HepG2 (cell line): ENCODE measurements at regions not wholly inside any gene's neighbourhood (a gene's known extent, or its start where the extent isn't known, plus 50 kb on each side); places are given as distances from the start of the nearest gene placed in this dataset.

Source experiments
- ATAC-seq: fragments of 200-7000 bp; cut with Tn5 transposase; 3 replicates; pipeline ENCODE4 v1.9.1; 2020; ENCODE audit warnings: mild to moderate bottlenecking, moderate library complexity
- BruUV-seq: library from RNA; stranded (reverse); fragments of 400-500 nt; replicated peaks from 2 replicates; lab custom pipeline; 2021; lab: Mats Ljungman, UMichigan
- CTCF ChIA-PET: fragments of 300-600 bp; formaldehyde crosslinking; extraction: SDS; loops from one replicate; lab custom pipeline; 2021; ENCODE audit warnings: low total read pairs, inconsistent platforms, low intra/inter-chr PET ratio; lab: Yijun Ruan, JAX
- POLR2A ChIA-PET: fragments of 350-600 bp; sonication (Branson Sonifier 250); formaldehyde crosslinking; loops from one replicate; lab custom pipeline; 2020; ENCODE audit warnings: antibody characterized with exemption, inconsistent platforms; lab: Yijun Ruan, JAX
- DNase-seq: peaks from one replicate; pipeline ENCODE4 v3.0.0-alpha.2; 2015; ENCODE audit warnings: low spot score
- FAIRE-seq: peaks from 3 replicates; lab custom pipeline; 2011; peaks lifted over from hg19 to GRCh38; lab: Jason Lieb, UNC
- H2AFZ ChIP-seq: one replicate; pipeline ENCODE4 v1.6.1; 2011; ENCODE audit warnings: low read length, inconsistent platforms
- H3K27ac ChIP-seq: fragments of 300-600 bp; 3 replicates; pipeline ENCODE4 v1.8.0; 2011; ENCODE audit warnings: mixed run types, mild to moderate bottlenecking, mixed read lengths, low read length, inconsistent platforms; ENCODE audit not compliant: insufficient read depth; ENCODE audit errors: extremely low read length
- H3K27me3 ChIP-seq, 2 experiments: fragments of 200-600 bp in 1 of 2; 2 replicates in 1 of 2; 3 replicates in 1 of 2; pipeline versions ENCODE4 v1.6.0 to v1.8.0; 2011; ENCODE audit warnings: low read length in 2 of 2, mild to moderate bottlenecking in 2 of 2, moderate library complexity in 2 of 2, inconsistent platforms in 1 of 2; ENCODE audit not compliant: insufficient read depth in 2 of 2, control insufficient read depth in 1 of 2
- H3K36me3 ChIP-seq, 2 experiments: fragments of 200-600 bp in 1 of 2; replicated peaks in 1 of 2; 2 replicates in 1 of 2; 3 replicates in 1 of 2; pipeline versions ENCODE4 v1.5.1 to v1.8.0; 2011; ENCODE audit warnings: low read length in 2 of 2, inconsistent platforms in 1 of 2; ENCODE audit not compliant: insufficient read depth in 2 of 2, control insufficient read depth in 1 of 2
- H3K4me1 ChIP-seq: 2 replicates; pipeline ENCODE4 v1.5.1; 2012; ENCODE audit warnings: low read length, inconsistent platforms; ENCODE audit not compliant: insufficient read depth
- H3K4me2 ChIP-seq: 2 replicates; pipeline ENCODE4 v1.6.0; 2011; ENCODE audit warnings: low read depth, low read length, inconsistent platforms
- H3K4me3 ChIP-seq, 3 experiments: fragments of 200-600 bp in 1 of 3; sonication (generic), shearing (Covaris generic) in 1 of 3; replicated peaks in 1 of 3; 2 replicates each; pipeline ENCODE4 v1.5.1; 2011 to 2016; ENCODE audit warnings: low read length in 3 of 3, inconsistent platforms in 2 of 3, low read depth in 2 of 3, mild to moderate bottlenecking in 2 of 3, control low read depth in 1 of 3, mixed read lengths in 1 of 3; ENCODE audit not compliant: insufficient read depth in 1 of 3
- H3K79me2 ChIP-seq: one replicate; pipeline ENCODE4 v1.6.1; 2011; ENCODE audit warnings: low read length, inconsistent platforms; ENCODE audit not compliant: insufficient read depth
- H3K9ac ChIP-seq: 2 replicates; pipeline ENCODE4 v1.6.0; 2011; ENCODE audit warnings: mild to moderate bottlenecking, low read depth, low read length, inconsistent platforms; ENCODE audit not compliant: insufficient read depth
- H3K9me3 ChIP-seq: 2 replicates; pipeline ENCODE4 v1.5.1; 2012; ENCODE audit warnings: mild to moderate bottlenecking, low read length
- H4K20me1 ChIP-seq: 2 replicates; pipeline ENCODE4 v1.6.0; 2011; ENCODE audit warnings: inconsistent platforms, mild to moderate bottlenecking, low read length, moderate library complexity; ENCODE audit not compliant: insufficient read depth
- ATF3 ChIP-seq: sonication (generic); formaldehyde crosslinking; IDR thresholded peaks from 2 replicates; pipeline ENCODE4 v1.4.0; 2020; ENCODE audit warnings: missing genetic modification reagents
- MZF1 ChIP-seq: sonication (generic); formaldehyde crosslinking; IDR thresholded peaks from 2 replicates; pipeline ENCODE4 v1.8.1; 2023; ENCODE audit warnings: mild to moderate bottlenecking, missing genetic modification reagents, borderline replicate concordance
- SNAPC5 ChIP-seq: sonication (generic); formaldehyde crosslinking; IDR thresholded peaks from 2 replicates; pipeline ENCODE4 v1.8.1; 2023; ENCODE audit warnings: mild to moderate bottlenecking, missing genetic modification reagents, borderline replicate concordance
- WIZ ChIP-seq: sonication (generic); formaldehyde crosslinking; IDR thresholded peaks from 2 replicates; pipeline ENCODE4 v1.5.1; 2020; ENCODE audit warnings: mild to moderate bottlenecking, missing genetic modification reagents
- ZC3H4 ChIP-seq: sonication (generic); formaldehyde crosslinking; IDR thresholded peaks from 2 replicates; pipeline ENCODE4 v1.4.0; 2020; ENCODE audit warnings: missing genetic modification reagents, borderline replicate concordance
- ZNF160 ChIP-seq: sonication (generic); formaldehyde crosslinking; IDR thresholded peaks from 2 replicates; pipeline ENCODE4 v1.8.0; 2022; ENCODE audit warnings: mild to moderate bottlenecking, inconsistent platforms, missing genetic modification reagents
- ZNF232 ChIP-seq: sonication (generic); formaldehyde crosslinking; IDR thresholded peaks from 2 replicates; pipeline ENCODE4 v1.4.0; 2020; ENCODE audit warnings: missing genetic modification reagents, borderline replicate concordance
- ZNF563 ChIP-seq: sonication (generic); formaldehyde crosslinking; IDR thresholded peaks from 2 replicates; pipeline ENCODE4 v1.8.0; 2022; ENCODE audit warnings: mild to moderate bottlenecking, moderate library complexity, missing genetic modification reagents
- ZNF839 ChIP-seq: sonication (generic); formaldehyde crosslinking; IDR thresholded peaks from 2 replicates; pipeline ENCODE4 v1.4.0; 2020; ENCODE audit warnings: missing genetic modification reagents, mild to moderate bottlenecking, borderline replicate concordance
- WGBS: methylation state at CpG from one replicate; pipeline ENCODE4 v1.1.6; 2017; ENCODE audit warnings: low lambda C conversion rate; 5-methylcytosine and 5-hydroxymethylcytosine counted together
- in situ Hi-C: cut with HindIII; loops from 2 replicates; pipeline ENCODE4 v1.10.0; 2017; ENCODE audit warnings: low pct_unique_long_range_greater_than_20kb; ENCODE audit not compliant: extremely low pct_ligation_motif_present
- intact Hi-C: fragments of 100-400 bp; cut with micrococcal nuclease; formaldehyde crosslinking; loops from one replicate; pipeline ENCODE4 v1.10.0; 2022; ENCODE audit not compliant: unreplicated experiment

GRCh38 chr4:110867981-110868720 is 245.3 kb upstream of the PITX2 start (continued):
- no peak for TF ChIP-seq SNAPC5
- TF ChIP-seq ZNF232 (CRISPR knock-in tag), result no peak
- TF ChIP-seq ATF3, result no peak
- no peak for TF ChIP-seq MZF1 (CRISPR knock-in tag)

GRCh38 chr4:110869114-110869513 is 246.2 kb upstream of the PITX2 start:
- Histone ChIP-seq H3K4me2 (no peak overlapping the region), H3K4me1 (no peaks in the 10 kb centered on the region), H3K27me3 (no peaks in the 10 kb centered on the region), H2AFZ (no peak overlapping the region), H3K27ac (no peak overlapping the region), H3K36me3 (no peaks in the 10 kb centered on the region), H4K20me1 (no peaks in the 10 kb centered on the region), H3K4me3 (no peak overlapping the region), H3K9ac (no peak overlapping the region), H3K9me3 (no peaks in the 10 kb centered on the region), H3K79me2 (no peaks in the 10 kb centered on the region)
- no TSS peak for BruUV-seq
- in situ Hi-C loops (no loop called here), intact Hi-C loops (no loop called here)
- ChIA-PET POLR2A (no interaction called here), CTCF (no interaction called here)
- no peak for FAIRE-seq
- no peak for TF ChIP-seq ZC3H4 (CRISPR knock-in tag)
- TF ChIP-seq ZNF160 (CRISPR knock-in tag), result no peak
- no peak for TF ChIP-seq ZNF839 (CRISPR knock-in tag)
- no peak for TF ChIP-seq WIZ (CRISPR knock-in tag)
- no peak for TF ChIP-seq ZNF563
- WGBS, result 5% methylated on average over 2 of the region's 2 CpGs
- no peak for DNase-seq
- ATAC-seq, result no peak
